Embryonic facial prominence (tissue), 1 donor: ENCODE measurements at regions not wholly inside any gene's neighbourhood (a gene's known extent, or its start where the extent isn't known, plus 50 kb on each side); places are given as distances from the start of the nearest gene placed in this dataset.
A peak's percentile ranks its signal among the peaks of the same experiment; 100 is the strongest.

Experiments
- DNase-seq: peaks from one replicate; pipeline ENCODE4 v3.0.0-alpha.2; 2016; ENCODE audit errors: extremely low spot score

GRCh38 chr6:165722022-165722421 is 59.0 kb upstream of the PDE10A start:
- no peak for DNase-seq

GRCh38 chr6:165721356-165721755 is 58.3 kb upstream of the PDE10A start:
- DNase-seq: peak; percentile 27

- no peak for DNase-seq
These were observed 55.5 kb upstream of the PDE10A start for GRCh38 chr6:165718491-165718891.

DNA sequence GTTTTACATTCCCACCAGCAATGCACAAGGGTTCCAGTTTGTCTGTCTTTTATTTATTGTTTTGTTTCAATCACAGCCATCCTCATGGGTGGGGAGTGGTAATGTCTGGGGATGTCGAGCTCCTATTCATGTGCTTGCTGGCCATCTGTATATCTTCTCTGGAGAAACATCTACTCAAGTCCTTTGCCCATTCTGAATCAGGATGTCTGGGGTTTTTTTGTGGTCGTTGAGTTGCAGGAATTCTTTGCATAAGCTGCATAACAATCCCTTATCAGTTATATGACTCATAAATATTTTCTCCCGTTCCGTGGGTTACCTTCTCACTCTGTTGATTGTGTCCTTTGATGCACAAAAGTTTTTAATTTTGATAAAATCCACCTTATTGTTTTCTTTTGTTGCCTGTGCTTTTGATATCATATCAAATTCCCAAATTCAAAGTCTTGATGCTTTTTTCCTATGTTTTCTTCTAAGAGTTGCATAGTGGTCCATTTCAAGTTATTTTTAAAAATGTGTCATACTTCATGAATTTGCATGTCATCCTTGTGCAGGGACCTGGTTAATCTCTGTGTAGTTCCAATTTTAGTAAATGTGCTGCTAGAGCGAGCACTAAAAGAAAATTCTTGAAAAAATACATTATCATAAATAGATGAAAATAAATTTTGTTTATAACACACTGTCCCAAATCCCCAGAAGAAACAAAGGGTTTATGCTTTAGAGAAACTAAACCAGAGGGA is 54.9 kb upstream of the PDE10A start:
- DNase-seq: no peak

DNA sequence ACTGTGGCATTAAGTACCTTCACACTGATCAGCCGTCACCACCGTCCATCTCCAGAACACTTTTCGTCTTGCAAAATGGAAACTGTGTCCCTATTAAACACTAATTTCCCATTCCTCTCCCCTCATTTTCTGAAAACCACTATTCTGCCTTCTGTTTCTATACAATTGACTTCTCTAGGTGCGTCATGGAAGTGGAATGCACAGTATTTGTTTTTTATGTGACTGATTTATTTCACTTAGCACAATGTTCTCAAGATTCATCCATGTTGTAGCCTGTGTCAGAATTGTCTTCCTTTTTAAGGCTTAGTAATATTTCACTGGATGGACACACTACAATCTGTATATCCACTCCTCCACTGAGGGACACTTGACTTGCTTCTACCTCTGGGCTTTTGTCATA is 53.8 kb upstream of the PDE10A start:
- no peak for DNase-seq

GRCh38 chr6:165715428-165715827 is 52.4 kb upstream of the PDE10A start:
- DNase-seq: no peak

GRCh38 chr6:165714907-165715306 is 51.9 kb upstream of the PDE10A start:
- no peak for DNase-seq

DNA sequence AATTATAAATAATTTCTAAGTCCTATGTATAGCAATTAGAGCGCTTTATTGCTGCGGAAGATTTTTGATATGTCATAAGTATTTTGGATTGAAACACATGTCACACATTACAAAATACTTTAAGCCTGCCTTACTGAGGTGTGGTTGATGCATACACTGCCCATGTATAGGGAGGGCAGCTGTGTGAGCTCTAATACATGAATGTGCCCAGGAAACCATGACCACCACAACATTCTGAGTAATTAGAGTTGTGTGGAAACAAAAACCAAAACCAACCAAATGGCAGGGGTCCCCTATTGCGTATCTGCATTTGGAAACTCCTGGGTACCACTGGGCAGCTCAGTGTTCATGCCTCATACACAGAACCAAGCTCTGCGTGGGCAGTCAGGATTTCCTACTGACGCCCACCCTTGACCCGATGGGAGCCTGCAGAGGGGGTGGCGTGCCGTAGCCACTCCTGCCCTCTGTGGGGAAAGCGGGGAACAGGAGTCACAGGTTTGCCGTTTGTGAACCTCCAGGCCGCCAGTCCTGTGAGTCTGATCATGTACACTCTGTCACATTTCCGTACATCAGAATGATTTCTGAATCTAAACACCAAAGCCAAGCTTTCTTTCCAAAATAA is 50.9 kb upstream of the PDE10A start:
- no peak for DNase-seq
